ENCODE measurements at regions not wholly inside any gene's neighbourhood (a gene's known extent, or its start where the extent isn't known, plus 50 kb on each side); places are given as distances from the start of the nearest gene placed in this dataset.

DNA sequence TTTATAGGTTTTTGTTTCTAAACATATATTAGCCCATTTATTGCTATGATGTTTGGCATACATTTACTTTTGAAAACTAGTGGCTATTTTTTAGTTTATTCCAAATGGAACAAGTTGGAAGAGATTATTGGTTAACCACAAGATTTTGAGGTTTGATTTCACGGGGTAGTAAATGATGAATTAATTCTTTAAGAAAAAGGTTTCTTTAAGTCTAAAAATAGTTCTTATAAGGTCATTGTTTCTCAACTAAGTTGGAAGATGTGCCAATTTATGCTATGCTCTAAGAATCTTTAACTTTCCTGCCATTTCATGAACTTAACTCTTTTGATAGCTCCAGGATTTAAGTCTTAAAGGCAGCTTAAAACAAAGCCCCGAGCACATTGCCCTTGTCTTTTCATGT is 183.8 kb downstream of the LMO4 start:
- DNase-seq: no peak

- DNase-seq: no peak
Observed at GRCh38 chr1:87513255-87513654, 184.6 kb downstream of the LMO4 start.

DNA sequence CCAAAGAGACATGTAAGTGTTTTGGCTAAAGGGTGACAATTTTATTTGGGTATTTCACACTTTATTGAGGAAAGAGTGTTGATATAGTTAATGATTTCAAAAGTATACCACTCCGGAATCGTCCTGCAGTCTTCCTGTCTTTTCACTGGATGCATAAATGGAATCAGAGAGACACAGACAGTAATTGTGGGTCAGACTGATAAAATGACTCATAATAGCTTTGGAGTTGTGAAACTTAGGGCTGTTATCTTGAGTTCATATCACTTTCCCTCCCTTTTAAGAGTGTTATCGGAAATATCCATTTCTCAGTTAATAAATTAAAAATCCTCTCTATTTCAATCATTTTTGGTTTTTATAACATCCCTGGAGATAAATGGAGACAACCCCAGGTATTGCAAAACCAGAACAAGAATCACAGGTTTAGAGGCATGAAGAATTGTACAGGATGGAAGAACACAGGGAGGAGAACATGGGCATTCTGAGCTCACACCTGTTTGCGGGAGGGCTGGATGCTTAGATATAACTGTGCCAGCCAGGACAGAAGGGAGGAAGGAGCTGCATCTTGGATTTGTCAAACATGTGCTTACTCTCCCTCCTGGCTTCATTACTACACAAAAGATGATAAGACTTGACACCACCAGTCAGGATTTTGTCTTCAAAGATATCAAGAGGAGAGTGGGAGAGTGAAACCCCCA is 185.4 kb downstream of the LMO4 start:
- DNase-seq: no peak

DNA sequence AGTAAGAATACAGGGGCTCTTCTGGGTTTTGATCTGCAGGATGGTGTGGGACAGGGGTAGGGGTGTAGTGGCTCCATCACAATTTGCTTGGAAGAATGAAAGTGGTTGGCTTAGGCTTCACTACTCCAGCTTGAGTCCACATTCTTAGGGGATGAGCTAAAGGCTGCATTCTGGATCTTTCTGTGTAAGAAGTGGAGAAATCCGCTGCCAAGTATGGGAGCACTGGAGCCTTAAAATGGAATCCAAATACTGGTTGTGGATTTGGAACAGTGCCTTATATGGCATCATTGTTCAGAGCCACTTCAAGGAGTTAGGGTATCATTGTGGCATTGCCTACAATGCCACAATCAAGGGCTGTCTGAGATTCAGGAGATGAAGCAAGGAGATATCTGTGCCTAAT is 187.1 kb downstream of the LMO4 start:
- no peak for DNase-seq

DNA sequence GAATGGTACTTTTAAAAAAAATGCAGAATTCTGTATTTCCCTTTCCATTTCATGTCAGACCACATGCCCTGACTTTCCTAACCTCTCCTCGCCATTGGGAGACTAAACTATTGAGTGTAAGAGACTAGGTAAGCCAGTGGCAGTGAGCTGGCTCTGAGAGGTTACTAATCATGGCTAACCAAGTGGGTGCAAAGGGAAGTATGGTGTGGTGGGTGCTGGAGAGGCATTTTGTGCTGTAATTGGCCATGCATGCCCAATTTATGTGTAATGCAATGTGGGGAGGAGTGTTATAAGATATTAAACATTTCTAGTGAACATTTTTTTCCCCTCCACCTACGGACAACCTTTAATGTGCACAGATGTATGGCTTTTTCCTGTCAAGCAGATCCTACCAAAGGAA is 190.1 kb downstream of the LMO4 start:
- no peak for DNase-seq

- peak; percentile 4 for DNase-seq
Observed at GRCh38 chr1:87521452-87521851, 192.8 kb downstream of the LMO4 start.

- no peak for DNase-seq
Observed at GRCh38 chr1:87523466-87523865, 194.8 kb downstream of the LMO4 start.

GRCh38 chr1:87524021-87524754 is 195.5 kb downstream of the LMO4 start:
- no peak for DNase-seq

DNA sequence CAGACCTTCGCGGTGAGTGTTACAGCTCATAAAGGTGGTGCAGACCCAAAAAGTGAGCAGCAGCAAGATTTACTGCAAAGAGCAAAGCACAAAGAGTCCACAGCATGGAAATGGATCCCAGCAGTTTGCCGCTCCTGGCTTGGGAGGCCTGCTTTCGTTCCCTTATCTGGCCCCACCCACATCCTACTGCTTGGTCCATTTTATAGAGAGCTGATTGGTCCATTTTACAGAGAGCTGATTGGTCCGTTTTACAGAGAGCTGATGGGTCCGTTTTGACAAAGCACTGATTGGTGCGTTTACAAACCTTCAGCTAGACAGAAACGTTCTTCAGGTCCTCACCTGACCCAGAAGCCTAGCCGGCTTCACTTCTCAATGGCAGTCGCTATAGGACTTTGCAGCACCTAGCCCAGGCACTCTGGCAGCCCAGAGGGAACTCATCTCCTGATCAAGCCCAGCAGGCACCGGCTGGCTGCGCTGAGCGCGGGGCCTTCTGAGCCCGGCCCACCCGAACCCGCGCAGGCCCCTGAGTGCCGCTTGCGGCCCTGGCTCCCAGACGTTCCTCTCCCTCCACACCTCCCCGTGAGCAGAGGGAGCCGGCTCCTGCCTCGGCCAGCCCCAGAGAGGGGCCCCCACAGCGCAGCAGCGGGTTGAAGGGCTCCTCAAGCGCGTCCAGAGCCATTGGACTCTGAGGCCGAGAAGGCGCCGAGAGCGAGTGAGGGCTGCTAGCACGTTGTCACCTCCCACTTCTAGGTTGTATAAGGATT is 200.3 kb downstream of the LMO4 start:
- no peak for DNase-seq

DNA sequence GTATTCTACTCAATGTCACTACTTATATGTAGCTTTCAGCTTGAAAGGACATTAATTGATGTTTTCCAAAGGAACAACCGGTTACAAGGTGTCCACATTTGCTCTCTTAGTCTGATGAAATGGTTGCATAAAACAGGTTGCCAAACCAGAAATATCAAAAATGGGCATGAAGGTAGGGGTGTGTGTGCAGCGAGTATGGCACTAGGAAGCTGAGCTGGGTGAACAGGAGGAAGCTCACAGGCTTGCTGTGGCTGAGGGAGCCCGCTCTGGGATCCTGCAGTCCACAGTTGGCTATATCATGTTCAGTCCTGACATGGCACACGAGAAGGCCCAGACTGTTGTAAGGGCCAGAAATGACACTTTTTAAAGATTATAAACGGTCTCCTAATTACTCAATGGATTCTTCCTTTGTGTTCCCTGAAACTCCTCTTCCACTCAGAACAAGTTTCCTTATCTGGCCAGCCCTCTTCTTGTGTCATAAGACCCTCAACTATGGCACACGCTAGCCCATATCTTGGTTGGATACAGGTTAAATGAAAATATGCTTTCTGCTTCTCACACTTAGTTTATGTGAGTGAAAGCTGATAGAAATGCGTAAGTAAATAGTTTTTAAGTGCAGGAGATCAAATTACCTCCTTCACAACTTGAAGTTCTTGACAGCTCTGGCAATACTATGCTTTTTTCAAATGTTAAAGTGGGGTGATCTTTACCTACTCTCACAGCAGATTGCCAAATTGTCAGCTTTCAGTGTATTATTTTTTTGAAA is 201.5 kb downstream of the LMO4 start:
- no peak for DNase-seq

- DNase-seq: no peak
Observed at GRCh38 chr1:87535551-87535950, 206.9 kb downstream of the LMO4 start.

GRCh38 chr1:87539147-87539546 is 210.5 kb downstream of the LMO4 start:
- DNase-seq: no peak

DNA sequence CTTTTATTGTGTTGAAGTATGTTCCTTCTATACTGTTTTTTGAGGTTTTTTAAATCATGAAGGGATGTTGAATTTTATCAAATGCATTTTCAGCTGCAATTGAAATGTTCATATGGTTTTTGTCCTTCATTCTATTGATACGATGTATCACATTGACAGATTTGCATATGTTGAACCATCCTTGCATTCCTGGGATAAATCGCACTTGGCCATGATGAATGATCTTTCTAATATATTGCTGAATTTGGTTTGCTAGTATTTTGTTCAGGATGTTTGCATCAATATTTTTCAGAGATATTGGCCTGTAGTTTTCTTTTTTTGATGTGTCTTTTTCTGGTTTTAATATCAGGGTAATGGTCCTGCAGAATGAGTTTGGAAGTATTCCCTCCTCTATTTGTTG is 214.0 kb downstream of the LMO4 start:
- DNase-seq: no peak

DNA sequence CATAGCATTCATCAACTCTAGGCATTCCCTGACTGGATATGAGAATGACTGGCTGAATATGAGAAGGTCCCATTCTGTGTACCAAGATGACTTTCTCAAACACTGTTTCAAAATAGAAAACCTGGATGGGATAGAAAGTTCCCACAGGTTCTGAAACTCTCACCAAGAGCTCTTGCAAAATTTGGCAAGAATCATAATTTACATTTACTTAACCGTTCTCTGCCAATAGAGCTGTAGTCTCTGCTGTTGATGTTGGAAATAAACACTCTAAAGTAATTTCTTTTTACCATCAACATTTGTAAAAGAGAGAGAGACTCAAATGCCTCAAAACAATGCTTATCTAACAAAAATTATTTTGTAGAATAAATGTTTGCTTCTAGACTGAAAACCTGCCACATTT is 221.1 kb downstream of the LMO4 start:
- no peak for DNase-seq

DNA sequence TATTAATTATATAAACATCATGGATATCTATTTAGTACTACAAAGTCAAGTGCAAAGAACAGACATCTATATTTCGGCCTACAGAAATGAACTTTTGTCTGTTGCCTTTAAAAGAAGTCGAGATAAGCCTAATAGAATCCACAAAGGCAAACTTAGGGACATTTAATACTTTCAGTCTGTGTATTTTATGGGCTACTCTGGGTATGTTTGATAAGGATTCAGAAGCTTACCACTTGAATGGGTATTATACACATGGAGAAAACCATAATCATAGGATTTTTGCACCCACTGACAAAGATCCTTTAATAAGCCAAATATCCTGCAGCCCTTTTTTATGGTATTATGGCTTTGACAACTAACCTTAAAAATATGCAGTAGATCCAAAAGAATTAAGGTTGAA is 224.8 kb downstream of the LMO4 start:
- DNase-seq: no peak

- DNase-seq: no peak
Observed at GRCh38 chr1:87555366-87555765, 226.7 kb downstream of the LMO4 start.

DNA sequence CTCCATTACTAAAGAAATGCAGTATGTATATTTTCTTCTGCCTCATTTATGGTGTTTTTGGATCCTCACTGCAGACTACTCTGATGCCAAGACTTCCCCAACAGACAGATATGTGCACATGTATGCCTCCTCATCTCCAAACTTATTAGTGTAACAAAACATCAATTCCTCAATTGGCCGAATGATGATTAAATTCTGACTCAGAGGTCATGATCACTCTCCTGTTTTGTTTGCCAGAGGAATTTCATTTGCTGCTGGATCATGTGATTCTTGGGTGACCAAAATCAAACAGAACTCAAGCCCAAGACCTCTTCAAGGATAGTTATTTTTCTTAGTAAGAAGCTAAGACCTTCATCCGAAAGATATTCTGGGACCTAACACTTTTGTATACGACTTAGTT is 227.6 kb downstream of the LMO4 start:
- DNase-seq: no peak

DNA sequence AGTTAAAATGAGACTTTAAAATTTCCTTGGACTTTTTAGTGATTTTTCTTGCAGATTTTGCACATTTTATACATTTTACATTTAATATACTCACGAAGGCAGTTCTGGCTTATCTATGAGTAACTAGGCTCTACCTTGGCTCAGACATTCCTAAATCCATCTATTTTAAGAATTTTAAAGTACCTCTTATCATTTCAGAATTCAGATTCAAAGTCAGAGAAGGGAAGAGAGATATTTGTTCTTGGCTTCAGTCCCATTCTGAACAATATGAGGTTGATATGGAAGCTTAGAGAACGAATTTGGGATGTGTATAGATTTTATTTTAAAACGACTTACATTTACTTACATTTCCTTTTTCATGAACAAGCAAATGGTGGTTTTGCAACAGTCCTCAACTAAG is 230.2 kb downstream of the LMO4 start:
- no peak for DNase-seq

- DNase-seq: no peak
Observed at GRCh38 chr1:87560137-87560536, 231.5 kb downstream of the LMO4 start.

- no peak for DNase-seq
Observed at GRCh38 chr1:87560601-87561360, 232.1 kb downstream of the LMO4 start.

DNA sequence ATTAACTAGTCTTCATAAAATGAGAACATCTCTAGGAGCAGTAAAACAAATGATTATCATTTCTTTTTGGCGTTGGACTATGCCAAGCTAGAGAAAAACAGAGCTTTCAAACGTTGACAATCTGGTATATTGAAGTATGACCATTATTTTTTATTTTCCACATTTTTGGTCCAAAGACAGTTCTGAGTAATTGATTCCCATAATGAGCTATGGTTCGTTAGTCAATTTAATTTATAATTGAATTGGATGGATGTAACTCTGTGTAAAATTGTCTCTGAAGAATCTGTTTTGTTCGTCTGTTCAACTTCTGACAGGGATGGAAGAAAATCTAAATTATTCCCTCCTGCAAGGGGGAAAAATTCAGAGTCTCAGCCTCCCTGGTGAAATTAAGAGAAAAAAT is 234.5 kb downstream of the LMO4 start:
- no peak for DNase-seq

GRCh38 chr1:87565861-87566260 is 237.2 kb downstream of the LMO4 start:
- no peak for DNase-seq

DNA sequence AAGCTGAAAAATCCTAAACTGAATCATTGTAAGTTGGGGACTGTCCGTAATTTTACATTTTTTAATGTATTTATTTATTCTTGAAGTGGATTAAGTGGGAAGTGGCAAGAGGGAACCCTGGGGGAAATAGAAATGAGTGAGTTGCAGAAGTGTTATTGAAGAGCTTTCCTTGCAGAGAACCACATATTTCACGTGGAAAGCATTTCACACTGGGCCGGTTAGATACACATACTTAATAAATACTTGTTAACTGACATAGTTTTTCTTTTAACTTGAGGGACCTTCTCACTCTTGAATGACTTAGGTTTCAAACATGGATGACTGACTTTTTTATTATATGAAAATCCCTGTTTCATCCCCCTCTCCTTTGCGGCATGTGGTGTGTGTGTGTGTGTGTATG is 239.3 kb downstream of the LMO4 start:
- DNase-seq: no peak
